Activated naive CD4-positive, alpha-beta T cell treated with anti-CD3 and anti-CD28 coated beads for 36 hours (primary cell): ENCODE measurements at regions not wholly inside any gene's neighbourhood (a gene's known extent, or its start where the extent isn't known, plus 50 kb on each side); places are given as distances from the start of the nearest gene placed in this dataset.

Source experiments
- CTCF ChIA-PET: fragments of 350-600 bp; sonication (Branson Sonifier 250); formaldehyde crosslinking; loops from one replicate; lab custom pipeline; 2021; ENCODE audit warnings: antibody characterized with exemption; lab: Charles Lee
- DNase-seq: peaks from one replicate; pipeline ENCODE4 v3.0.0-alpha.2; 2020
- H3K27ac Mint-ChIP-seq: one replicate; pipeline ENCODE4 v1.8.0; 2021; ENCODE audit warnings: mild to moderate bottlenecking, mixed read lengths
- H3K27me3 Mint-ChIP-seq: one replicate; pipeline ENCODE4 v1.8.0; 2021; ENCODE audit warnings: low read depth, mixed read lengths
- H3K36me3 Mint-ChIP-seq: one replicate; pipeline ENCODE4 v1.8.0; 2021; ENCODE audit warnings: low read depth, mixed read lengths
- H3K4me1 Mint-ChIP-seq: one replicate; pipeline ENCODE4 v1.8.0; 2021; ENCODE audit warnings: low read depth, mixed read lengths
- H3K4me3 Mint-ChIP-seq: one replicate; pipeline ENCODE4 v1.8.0; 2021; ENCODE audit warnings: mild to moderate bottlenecking, moderate library complexity, mixed read lengths
- H3K9me3 Mint-ChIP-seq: one replicate; pipeline ENCODE4 v1.8.0; 2021; ENCODE audit warnings: mixed read lengths
- intact Hi-C: fragments of 100-400 bp; cut with micrococcal nuclease; formaldehyde crosslinking; loops from one replicate; pipeline ENCODE4 v1.15.1; 2023

DNA sequence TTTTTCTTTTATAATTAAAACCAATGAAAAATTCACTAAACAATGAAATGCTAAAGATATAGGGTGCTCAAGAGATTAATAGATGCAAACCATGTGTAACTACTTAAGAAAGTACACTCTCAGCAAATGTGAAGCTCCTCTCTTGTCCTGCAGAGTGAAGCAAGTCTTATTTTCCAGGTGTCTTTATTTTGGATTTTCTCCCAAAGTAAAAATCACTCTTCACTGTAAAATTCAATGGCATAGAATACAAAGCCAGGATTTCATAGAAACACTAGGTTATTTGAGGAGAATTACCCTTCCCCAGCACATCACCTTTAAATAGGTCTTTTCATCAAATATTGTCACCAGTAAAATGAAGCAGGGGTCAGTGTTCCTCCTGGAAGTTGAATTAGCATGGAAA is 57.0 kb upstream of the GIMD1 start:
- intact Hi-C loops = no loop called here
- no peak overlapping the region for H3K4me3 Mint-ChIP-seq
- H3K27me3 Mint-ChIP-seq = peaks cover 6% of the 10 kb centered on the region
- H3K4me1 Mint-ChIP-seq = no peaks in the 10 kb centered on the region
- no peaks in the 10 kb centered on the region for H3K36me3 Mint-ChIP-seq
- no peaks in the 10 kb centered on the region for H3K9me3 Mint-ChIP-seq
- CTCF ChIA-PET = no interaction called here
- H3K27ac Mint-ChIP-seq = no peak overlapping the region
- no peak for DNase-seq

- no peaks in the 10 kb centered on the region for H3K36me3 Mint-ChIP-seq
- H3K4me1 Mint-ChIP-seq = no peaks in the 10 kb centered on the region
- DNase-seq = no peak
- no peaks in the 10 kb centered on the region for H3K9me3 Mint-ChIP-seq
- H3K27ac Mint-ChIP-seq = no peak overlapping the region
- peaks cover 8% of the 10 kb centered on the region for H3K27me3 Mint-ChIP-seq
- H3K4me3 Mint-ChIP-seq = no peak overlapping the region
- intact Hi-C loops = no loop called here
- CTCF ChIA-PET = no interaction called here
These were observed 55.8 kb upstream of the GIMD1 start for GRCh38 chr4:106424426-106424825.

DNA sequence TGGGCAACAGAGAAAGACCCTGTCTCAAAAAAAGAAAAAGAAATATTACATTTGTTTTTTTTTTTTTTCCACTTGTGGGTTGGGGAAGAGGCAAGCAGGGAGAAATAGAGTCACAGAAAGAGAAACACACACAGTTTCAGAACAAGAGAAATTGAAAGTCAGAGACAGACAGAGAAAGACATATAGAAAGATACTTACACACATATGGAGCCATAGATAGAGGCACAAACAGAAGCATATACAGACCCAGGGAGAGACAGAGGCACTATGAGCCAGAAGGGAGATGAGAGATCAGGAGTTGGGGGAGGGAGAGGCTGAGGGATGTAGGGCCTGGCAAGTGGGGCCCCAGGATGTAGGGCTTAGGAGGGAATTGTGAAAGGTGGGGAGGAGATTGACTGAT is 55.2 kb upstream of the GIMD1 start:
- Mint-ChIP-seq H3K9me3 (no peaks in the 10 kb centered on the region), H3K36me3 (no peaks in the 10 kb centered on the region), H3K27me3 (peaks cover 11% of the 10 kb centered on the region), H3K4me3 (no peak overlapping the region), H3K4me1 (no peaks in the 10 kb centered on the region), H3K27ac (no peak overlapping the region)
- intact Hi-C loops = no loop called here
- DNase-seq = no peak
- CTCF ChIA-PET = no interaction called here

DNA sequence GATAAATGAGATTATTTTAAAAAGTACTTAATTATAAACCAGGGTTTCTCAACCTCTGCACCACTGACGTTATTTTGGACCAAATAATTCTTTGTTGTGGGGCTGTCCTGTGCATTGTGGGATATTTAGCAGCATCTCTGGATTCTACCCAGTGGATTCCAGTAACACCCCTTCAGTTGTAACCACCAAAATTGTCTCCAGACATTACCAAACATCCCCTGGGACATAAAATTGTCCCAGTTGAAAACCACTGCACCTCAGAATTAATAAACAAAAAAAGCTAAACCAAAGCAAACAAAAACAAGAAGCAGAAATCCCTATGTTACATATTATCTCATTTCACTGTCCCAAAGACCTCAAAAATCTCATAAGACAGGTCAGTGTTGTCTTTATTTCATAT is 54.2 kb upstream of the GIMD1 start:
- Mint-ChIP-seq H3K27me3 (peaks cover 13% of the 10 kb centered on the region), H3K9me3 (no peaks in the 10 kb centered on the region), H3K36me3 (no peaks in the 10 kb centered on the region), H3K4me1 (no peaks in the 10 kb centered on the region), H3K27ac (no peak overlapping the region), H3K4me3 (no peak overlapping the region)
- no peak for DNase-seq
- intact Hi-C loops = no loop called here
- CTCF ChIA-PET = interaction anchor here (0.6 kb wide), 1 partner anchor 844 kb away, joined by 4 read pairs; no protein-coding TSS in a partner anchor

DNA sequence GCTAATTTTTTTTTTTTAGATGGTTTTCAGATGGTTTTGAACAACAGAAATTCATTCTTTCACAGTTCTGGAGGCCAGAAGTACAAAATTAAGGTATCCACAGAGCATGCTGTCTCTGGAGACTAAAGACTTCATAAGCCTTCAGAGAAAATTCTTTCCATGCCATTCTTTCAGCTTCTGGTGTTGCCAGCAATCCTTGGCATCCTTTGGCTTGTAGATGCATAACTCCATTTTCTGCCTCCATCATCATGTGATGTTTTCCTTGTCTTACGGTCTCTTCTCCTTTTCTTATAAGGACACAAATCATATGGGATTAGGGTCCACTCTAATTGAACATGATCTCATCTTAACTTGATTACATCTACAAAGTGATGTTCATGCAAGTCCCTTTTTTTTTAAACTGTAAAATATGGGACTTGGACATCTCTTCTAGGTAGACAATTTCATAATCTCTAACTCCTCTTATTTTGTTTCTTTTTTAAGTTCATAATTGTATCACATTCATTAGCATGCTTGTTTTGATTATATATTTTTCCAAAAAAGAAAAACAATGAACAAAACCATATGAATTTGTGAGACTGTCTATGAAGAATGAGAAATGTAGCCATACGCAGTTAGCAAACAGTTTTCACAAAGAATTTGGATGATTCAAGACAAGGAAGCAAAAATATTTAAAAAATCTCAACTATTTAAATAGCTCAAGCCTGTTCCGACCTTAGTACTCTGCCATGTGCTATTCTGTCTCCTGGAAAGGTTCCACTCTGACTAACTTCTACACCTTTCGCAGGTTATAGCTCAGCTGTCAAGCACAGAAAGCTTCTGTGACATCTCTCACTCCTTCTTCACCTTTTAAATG is 53.1 kb upstream of the GIMD1 start:
- H3K36me3 Mint-ChIP-seq = no peaks in the 10 kb centered on the region
- no peak overlapping the region for H3K4me3 Mint-ChIP-seq
- intact Hi-C loops = no loop called here
- H3K27ac Mint-ChIP-seq = no peak overlapping the region
- peaks cover 13% of the 10 kb centered on the region for H3K27me3 Mint-ChIP-seq
- no peaks in the 10 kb centered on the region for H3K4me1 Mint-ChIP-seq
- CTCF ChIA-PET = no interaction called here
- no peaks in the 10 kb centered on the region for H3K9me3 Mint-ChIP-seq
- DNase-seq = no peak

GRCh38 chr4:106418444-106418843 is 49.9 kb upstream of the GIMD1 start:
- CTCF ChIA-PET = no interaction called here
- Mint-ChIP-seq H3K27ac (no peak overlapping the region), H3K4me3 (no peak overlapping the region), H3K27me3 (peaks cover 16% of the 10 kb centered on the region), H3K9me3 (no peaks in the 10 kb centered on the region), H3K36me3 (no peaks in the 10 kb centered on the region), H3K4me1 (no peaks in the 10 kb centered on the region)
- no peak for DNase-seq
- intact Hi-C loops = no loop called here
